GM06990 (cell line): ENCODE measurements at regions not wholly inside any gene's neighbourhood (a gene's known extent, or its start where the extent isn't known, plus 50 kb on each side); places are given as distances from the start of the nearest gene placed in this dataset.

Experiments
- DNase-seq: peaks from one replicate; pipeline ENCODE4 v3.0.0-alpha.2; 2011; ENCODE audit not compliant: insufficient read length; ENCODE audit errors: extremely low read depth
- H3K27me3 ChIP-seq: replicated peaks from 2 replicates; pipeline ENCODE4 v1.6.0; 2011; ENCODE audit warnings: low read length; ENCODE audit not compliant: control insufficient read depth, insufficient read depth
- H3K36me3 ChIP-seq: 2 replicates; pipeline ENCODE4 v1.5.1; 2011; ENCODE audit warnings: low read length; ENCODE audit not compliant: control insufficient read depth, insufficient read depth
- H3K4me3 ChIP-seq: replicated peaks from 2 replicates; pipeline ENCODE4 v1.5.1; 2011; ENCODE audit warnings: low read depth, mild to moderate bottlenecking, control low read depth, low read length
- TF ChIP-seq, protein P1 (sequence below): IDR thresholded peaks from 2 replicates; pipeline ENCODE4 v1.5.1; 2011; ENCODE audit warnings: low read length, control low read depth, mild to moderate bottlenecking, inconsistent platforms; ENCODE audit not compliant: insufficient read depth, poor library complexity, severe bottlenecking

DNA sequence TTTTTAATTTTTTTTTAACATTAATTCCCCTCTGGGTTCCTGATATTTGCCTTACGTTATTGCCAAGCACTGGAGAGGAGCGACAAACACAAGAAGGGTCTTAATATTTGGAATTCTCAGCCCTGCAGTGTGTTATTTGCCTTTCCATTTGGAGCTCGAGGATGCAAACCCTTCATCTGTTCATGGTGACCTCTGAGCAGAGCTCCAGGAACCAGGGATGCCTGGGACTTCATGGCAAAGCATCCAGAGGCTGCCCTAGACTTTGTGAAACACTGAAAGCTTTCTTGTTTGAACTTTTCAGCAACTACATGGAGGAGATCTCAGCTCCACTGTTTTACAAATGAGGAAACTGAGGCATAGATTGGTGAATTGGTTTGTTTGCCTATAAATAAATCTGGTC lies 254.2 kb downstream of the CBLN1 start:
- no peaks in the 10 kb centered on the region; the same call in 1 of the 2 replicates for H3K27me3 ChIP-seq
- no peak for DNase-seq
- H3K4me3 ChIP-seq = no peak overlapping the region
- TF ChIP-seq, protein P1, sequence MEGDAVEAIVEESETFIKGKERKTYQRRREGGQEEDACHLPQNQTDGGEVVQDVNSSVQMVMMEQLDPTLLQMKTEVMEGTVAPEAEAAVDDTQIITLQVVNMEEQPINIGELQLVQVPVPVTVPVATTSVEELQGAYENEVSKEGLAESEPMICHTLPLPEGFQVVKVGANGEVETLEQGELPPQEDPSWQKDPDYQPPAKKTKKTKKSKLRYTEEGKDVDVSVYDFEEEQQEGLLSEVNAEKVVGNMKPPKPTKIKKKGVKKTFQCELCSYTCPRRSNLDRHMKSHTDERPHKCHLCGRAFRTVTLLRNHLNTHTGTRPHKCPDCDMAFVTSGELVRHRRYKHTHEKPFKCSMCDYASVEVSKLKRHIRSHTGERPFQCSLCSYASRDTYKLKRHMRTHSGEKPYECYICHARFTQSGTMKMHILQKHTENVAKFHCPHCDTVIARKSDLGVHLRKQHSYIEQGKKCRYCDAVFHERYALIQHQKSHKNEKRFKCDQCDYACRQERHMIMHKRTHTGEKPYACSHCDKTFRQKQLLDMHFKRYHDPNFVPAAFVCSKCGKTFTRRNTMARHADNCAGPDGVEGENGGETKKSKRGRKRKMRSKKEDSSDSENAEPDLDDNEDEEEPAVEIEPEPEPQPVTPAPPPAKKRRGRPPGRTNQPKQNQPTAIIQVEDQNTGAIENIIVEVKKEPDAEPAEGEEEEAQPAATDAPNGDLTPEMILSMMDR = no peak
- no peaks in the 10 kb centered on the region for H3K36me3 ChIP-seq

GRCh38 chr16:49026566-49027181 lies 255.0 kb downstream of the CBLN1 start:
- no peak for DNase-seq
- TF ChIP-seq, protein P1 = no peak
- no peaks in the 10 kb centered on the region for H3K36me3 ChIP-seq
- H3K4me3 ChIP-seq = no peak overlapping the region
- no peaks in the 10 kb centered on the region; the same call in 1 of the 2 replicates for H3K27me3 ChIP-seq

DNA sequence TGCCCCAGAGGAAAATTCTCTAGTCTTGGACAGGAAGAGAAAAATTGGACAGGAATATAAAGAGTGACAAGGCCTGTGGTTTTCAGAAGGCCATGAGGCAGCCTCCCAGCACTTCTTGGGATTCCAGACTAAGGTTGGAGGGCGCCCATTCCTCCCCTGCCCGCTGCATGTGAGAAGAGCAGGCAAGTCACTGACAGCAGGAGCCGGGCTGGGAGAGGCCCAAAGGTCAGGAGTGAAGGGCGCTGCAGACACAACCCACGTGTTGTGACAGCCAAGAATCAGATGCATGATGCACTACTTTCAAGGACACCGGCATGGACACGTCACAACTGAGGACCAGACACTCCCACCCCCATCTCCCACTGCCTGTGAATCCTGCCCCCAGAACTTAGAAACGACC lies 256.7 kb downstream of the CBLN1 start:
- TF ChIP-seq, protein P1 = no peak
- H3K36me3 ChIP-seq = no peaks in the 10 kb centered on the region
- no peaks in the 10 kb centered on the region; the same call in 1 of the 2 replicates for H3K27me3 ChIP-seq
- no peak overlapping the region for H3K4me3 ChIP-seq
- no peak for DNase-seq

- no peak for DNase-seq
- H3K27me3 ChIP-seq = peaks cover 2% of the 10 kb centered on the region
- H3K4me3 ChIP-seq = no peak overlapping the region
- no peaks in the 10 kb centered on the region for H3K36me3 ChIP-seq
- TF ChIP-seq, protein P1 = no peak
Observed at GRCh38 chr16:49024016-49024415, 257.6 kb downstream of the CBLN1 start.

DNA sequence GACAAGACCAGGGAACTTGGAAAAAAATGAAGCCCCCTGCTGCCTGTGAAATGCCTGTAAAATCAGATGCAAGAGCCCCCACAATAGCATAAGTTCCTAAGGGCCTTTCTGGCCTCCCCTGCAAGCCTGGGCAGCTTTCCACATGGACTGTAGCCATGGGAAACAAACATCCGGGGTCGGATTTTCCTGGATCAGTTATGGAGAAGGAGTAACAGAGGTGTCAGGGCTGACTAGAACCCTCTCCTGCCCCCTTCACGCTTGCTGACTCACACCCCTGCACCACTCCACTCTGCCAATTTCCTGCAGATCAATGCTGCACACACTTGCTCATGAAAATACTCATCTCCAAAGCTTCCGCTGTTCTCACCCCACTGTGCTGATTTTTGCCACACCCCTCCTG lies 258.6 kb downstream of the CBLN1 start:
- peaks cover 2% of the 10 kb centered on the region for H3K27me3 ChIP-seq
- H3K4me3 ChIP-seq = no peak overlapping the region
- TF ChIP-seq, protein P1 = no peak
- H3K36me3 ChIP-seq = no peaks in the 10 kb centered on the region
- no peak for DNase-seq
